ENCODE measurements at regions not wholly inside any gene's neighbourhood (a gene's known extent, or its start where the extent isn't known, plus 50 kb on each side); places are given as distances from the start of the nearest gene placed in this dataset.

GRCh38 chr7:91408388-91409154, 144.3 kb downstream of the FZD1 start:
- no peak for TF ChIP-seq ZNF232 (CRISPR knock-in tag; IDR thresholded peaks at IDR 0.05)
- TF ChIP-seq E2F5 (CRISPR knock-in tag; IDR thresholded peaks at IDR 0.05), result no peak
- no peak for TF ChIP-seq TRIM24 (IDR thresholded peaks at IDR 0.05)
- TF ChIP-seq DPF2 (IDR thresholded peaks at IDR 0.05), result no peak
- TF ChIP-seq PPARD (CRISPR knock-in tag; IDR thresholded peaks at IDR 0.05), result no peak
- no peak for TF ChIP-seq E2F6 (IDR thresholded peaks at IDR 0.05; ENCODE audit: borderline replicate concordance in 1 of 2, extremely low read depth in 1 of 2, insufficient read depth in 1 of 2, insufficient read length in 1 of 2, low read depth in 1 of 2, low read length in 1 of 2, poor library complexity in 1 of 2, severe bottlenecking in 1 of 2)
- no peak for TF ChIP-seq EHMT2 (IDR thresholded peaks at IDR 0.05)
- no peak for TF ChIP-seq HOMEZ (CRISPR knock-in tag; IDR thresholded peaks at IDR 0.05)
- TF ChIP-seq ZNF253 (CRISPR knock-in tag; conservative IDR thresholded peaks at IDR 0.05), result no peak
- TF ChIP-seq MECOM (CRISPR knock-in tag; IDR thresholded peaks at IDR 0.05), result no peak
- Histone ChIP-seq H3K4me1 (replicated peaks in 1 of 2; ENCODE audit: control insufficient read depth in 2 of 2, insufficient read depth in 2 of 2, low read length in 2 of 2) (no peaks in the 10 kb centered on the region), H2AFZ (ENCODE audit: low read depth, low read length) (no peak overlapping the region), H4K20me1 (replicated peaks; ENCODE audit: control insufficient read depth, insufficient read depth, low read length) (no peaks in the 10 kb centered on the region), H3K36me3 (ENCODE audit: control insufficient read depth, insufficient read depth, low read length) (no peaks in the 10 kb centered on the region), H3K9me3 (replicated peaks; ENCODE audit: control insufficient read depth, insufficient read depth, low read depth, low read length) (no peaks in the 10 kb centered on the region), H3K27me3 (ENCODE audit: control insufficient read depth in 2 of 2, insufficient read depth in 2 of 2, low read length in 2 of 2) (peaks cover 0 to 5% of the 10 kb centered on the region in 2 experiments; a peak in 3 of 5 replicates), H3K9ac (ENCODE audit: insufficient read depth in 1 of 2, low read depth in 2 of 2, low read length in 2 of 2) (no peak overlapping the region), H3K27ac (ENCODE audit: extremely low read depth, low read depth, low read length) (no peak overlapping the region), H3K79me2 (ENCODE audit: control insufficient read depth, insufficient read depth, low read length) (no peaks in the 10 kb centered on the region), H3K4me2 (ENCODE audit: insufficient read depth, low read length) (no peak overlapping the region), H3K4me3 (no peak overlapping the region), H3K9me1 (ENCODE audit: control insufficient read depth, insufficient read depth, low read length) (no peaks in the 10 kb centered on the region)
- POLR2A ChIA-PET, result interaction anchor here (1.0 to 1.1 kb wide), 2 partner anchors 8 to 14 kb away, joined by 3 to 4 read pairs; no protein-coding TSS in a partner anchor
- 0% methylated on average over 5 of the region's 5 CpGs for WGBS (ENCODE audit: insufficient coverage, low coverage, missing lambda C conversion rate)
- DNase-seq (ENCODE audit: extremely low read depth in 1 of 4, low spot score in 3 of 4) (no peak), FAIRE-seq (no peak), ATAC-seq (no peak)
- CTCF ChIA-PET (ENCODE audit: low intra/inter-chr PET ratio), result no interaction called here
- intact Hi-C loops (cut with micrococcal nuclease), result no loop called here
- in situ Hi-C loops (cut with MboI), result no loop called here
- BruUV-seq (replicated peaks), result no TSS peak
